A549 (cell line): ENCODE measurements at regions not wholly inside any gene's neighbourhood (a gene's known extent, or its start where the extent isn't known, plus 50 kb on each side); places are given as distances from the start of the nearest gene placed in this dataset.
"Not testable (repeated sequence)": the region's sequence is repeated elsewhere in the genome, so short reads cannot be mapped to it uniquely, and the experiment has no call there.

Source experiments
- ATAC-seq, 2 experiments: fragments of 200-7000 bp in 1 of 2; fragments of >200 bp in 1 of 2; cut with Nextera tagmentation in 1 of 2; cut with Tn5 transposase in 1 of 2; 3 replicates each; pipeline versions ENCODE4 v1.8.0 to v1.9.1; 2018 to 2020; ENCODE audit warnings: mild to moderate bottlenecking in 1 of 2, moderate library complexity in 1 of 2
- CTCF ChIA-PET: fragments of 300-600 bp; sonication (Branson Sonifier 250); formaldehyde crosslinking; extraction: SDS; loops from one replicate; lab custom pipeline; 2021; ENCODE audit warnings: antibody characterized with exemption, inconsistent platforms; lab: Yijun Ruan, JAX
- POLR2A ChIA-PET: fragments of 350-600 bp; formaldehyde crosslinking; extraction: SDS; loops from one replicate; lab custom pipeline; 2021; ENCODE audit warnings: antibody characterized with exemption, inconsistent platforms; lab: Yijun Ruan, JAX
- DNase-seq, 2 experiments: peaks; one replicate each; pipeline versions ENCODE4 v3.0.0 to v3.0.0-alpha.2; 2011 to 2016; ENCODE audit warnings: low read depth in 1 of 2, low spot score in 1 of 2
- FAIRE-seq: peaks from 2 replicates; lab custom pipeline; 2011; peaks lifted over from hg19 to GRCh38; lab: Jason Lieb, UNC
- H3K27ac ChIP-seq, 2 experiments: fragments of >200 bp; sonication (Bioruptor Twin); formaldehyde crosslinking; 3 replicates each; pipeline ENCODE4 v1.5.1; 2016 to 2017
- H3K4me1 ChIP-seq: fragments of >200 bp; sonication (Bioruptor Twin); formaldehyde crosslinking; 3 replicates; pipeline ENCODE4 v1.6.1; 2016
- H3K4me2 ChIP-seq: fragments of >200 bp; sonication (Bioruptor Twin); formaldehyde crosslinking; 3 replicates; pipeline ENCODE4 v1.6.1; 2016
- H3K4me3 ChIP-seq: fragments of >200 bp; sonication (Bioruptor Twin); formaldehyde crosslinking; 3 replicates; pipeline ENCODE4 v1.5.1; 2016
- H3K9me3 ChIP-seq: fragments of >200 bp; sonication (Bioruptor Twin); formaldehyde crosslinking; 3 replicates; pipeline ENCODE4 v1.6.1; 2016
- BCL3 ChIP-seq: fragments of >200 bp; sonication (Bioruptor Twin); formaldehyde crosslinking; IDR thresholded peaks from 3 replicates; pipeline ENCODE4 v1.6.1; 2016
- CHD2 ChIP-seq: fragments of 150-350 bp; IDR thresholded peaks from 2 replicates; pipeline ENCODE4 v1.6.1; 2014; ENCODE audit warnings: low read length; ENCODE audit not compliant: partially characterized antibody
- CTCF ChIP-seq: fragments of >200 bp; sonication (Bioruptor Twin); formaldehyde crosslinking; IDR thresholded peaks from 3 replicates; pipeline ENCODE4 v1.5.1; 2016
- FOSB ChIP-seq: fragments of 250-450 bp; sonication (Bioruptor Pico); IDR thresholded peaks from 2 replicates; pipeline ENCODE4 v1.5.0; 2020; ENCODE audit warnings: mild to moderate bottlenecking, moderate library complexity
- FOXS1 ChIP-seq: fragments of 250-450 bp; sonication (Bioruptor Pico); IDR thresholded peaks from 2 replicates; pipeline ENCODE4 v1.5.0; 2020; ENCODE audit warnings: mild to moderate bottlenecking, moderate library complexity
- HDAC2 ChIP-seq: fragments of 200-600 bp; sonication (generic); IDR thresholded peaks from 2 replicates; pipeline ENCODE4 v1.6.1; 2016
- JUN ChIP-seq, 2 experiments: fragments of >200 bp; sonication (Bioruptor Twin); formaldehyde crosslinking; IDR thresholded peaks; 2 replicates in 1 of 2; 3 replicates in 1 of 2; pipeline ENCODE4 v1.6.1; 2016 to 2017
- JUNB ChIP-seq: fragments of >200 bp; sonication (Bioruptor Twin); formaldehyde crosslinking; IDR thresholded peaks from 2 replicates; pipeline ENCODE4 v1.6.1; 2016
- MYC ChIP-seq: IDR thresholded peaks from 2 replicates; pipeline ENCODE4 v1.6.1; 2012; ENCODE audit warnings: mild to moderate bottlenecking, inconsistent platforms, low read length, improper control_type of control experiment, borderline replicate concordance
- RNF2 ChIP-seq: fragments of 200-600 bp; sonication (generic); IDR thresholded peaks from 2 replicates; pipeline ENCODE4 v1.6.1; 2016; ENCODE audit warnings: low read depth, mild to moderate bottlenecking, antibody characterized with exemption, moderate library complexity, borderline replicate concordance
- SMC3 ChIP-seq: fragments of >200 bp; sonication (Bioruptor Twin); formaldehyde crosslinking; IDR thresholded peaks from 3 replicates; pipeline ENCODE4 v1.6.1; 2018; ENCODE audit warnings: inconsistent platforms
- ZNF302 ChIP-seq: fragments of 250-450 bp; sonication (Bioruptor Pico); IDR thresholded peaks from 2 replicates; pipeline ENCODE4 v1.9.0; 2021; ENCODE audit warnings: inconsistent platforms, mild to moderate bottlenecking, moderate library complexity
- WGBS: methylation state at CpG from one replicate; pipeline ENCODE4 v1.1.6; 2017; ENCODE audit errors: missing lambda C conversion rate; 5-methylcytosine and 5-hydroxymethylcytosine counted together

- TF ChIP-seq BCL3 (no peak), MYC (no peak)
Observed at GRCh38 chr11:134944131-134944530, 532.1 kb upstream of the B3GAT1 start (continued).

- ATAC-seq (no peak), DNase-seq (no peak), FAIRE-seq (no peak)
- WGBS, result 57% methylated on average over 6 of the region's 6 CpGs
- POLR2A ChIA-PET, result no interaction called here
- H3K4me3 ChIP-seq, result no peak overlapping the region
- no peak overlapping the region for H3K4me2 ChIP-seq
- H3K27ac ChIP-seq, result no peak overlapping the region
- CTCF ChIA-PET, result no interaction called here
- TF ChIP-seq FOXS1 (CRISPR knock-in tag) (no peak), FOSB (CRISPR knock-in tag) (no peak), JUNB (no peak), CTCF (no peak), HDAC2 (no peak), SMC3 (no peak)
- H3K4me1 ChIP-seq, result no peaks in the 10 kb centered on the region
- H3K9me3 ChIP-seq, result no peaks in the 10 kb centered on the region
Observed at GRCh38 chr11:134943544-134943943, 531.5 kb upstream of the B3GAT1 start.

GRCh38 chr11:134942681-134943080 is 530.6 kb upstream of the B3GAT1 start:
- POLR2A ChIA-PET, result no interaction called here
- no peak overlapping the region for H3K4me3 ChIP-seq
- 63% methylated on average over 12 of the region's 12 CpGs for WGBS
- CTCF ChIA-PET, result no interaction called here
- no peaks in the 10 kb centered on the region for H3K9me3 ChIP-seq
- no peak overlapping the region for H3K27ac ChIP-seq
- no peak for TF ChIP-seq JUN (IDR thresholded peaks at IDR 0.05)
- no peak for TF ChIP-seq RNF2
- no peak for TF ChIP-seq CHD2
- TF ChIP-seq SMC3, result no peak
- no peak for TF ChIP-seq ZNF302 (CRISPR knock-in tag)
- H3K4me1 ChIP-seq, result no peaks in the 10 kb centered on the region
- H3K4me2 ChIP-seq, result no peak overlapping the region
- FAIRE-seq, result no peak
- no peak for DNase-seq
- no peak for ATAC-seq

- FAIRE-seq, H3K9me3 ChIP-seq, ATAC-seq, H3K4me3 ChIP-seq, DNase-seq, POLR2A ChIA-PET, H3K4me1 ChIP-seq, CTCF ChIA-PET, H3K4me2 ChIP-seq, H3K27ac ChIP-seq: not testable (repeated sequence)
- 47% methylated on average over 14 of the region's 18 CpGs for WGBS
Observed at GRCh38 chr11:134941936-134942600, 530.0 kb upstream of the B3GAT1 start.

GRCh38 chr11:134941326-134941725 is 529.3 kb upstream of the B3GAT1 start:
- ChIA-PET CTCF (no interaction called here), POLR2A (no interaction called here)
- Histone ChIP-seq H3K4me3 (no peak overlapping the region), H3K4me2 (no peak overlapping the region), H3K4me1 (no peaks in the 10 kb centered on the region), H3K27ac (no peak overlapping the region), H3K9me3 (no peaks in the 10 kb centered on the region)
- DNase-seq, result no peak
- 0% methylated on average over 1 of the region's 5 CpGs for WGBS
- FAIRE-seq, result no peak
- ATAC-seq, result no peak
- no peak for TF ChIP-seq FOSB (CRISPR knock-in tag)
